ENCODE measurements at regions not wholly inside any gene's neighbourhood (a gene's known extent, or its start where the extent isn't known, plus 50 kb on each side); places are given as distances from the start of the nearest gene placed in this dataset.

DNA sequence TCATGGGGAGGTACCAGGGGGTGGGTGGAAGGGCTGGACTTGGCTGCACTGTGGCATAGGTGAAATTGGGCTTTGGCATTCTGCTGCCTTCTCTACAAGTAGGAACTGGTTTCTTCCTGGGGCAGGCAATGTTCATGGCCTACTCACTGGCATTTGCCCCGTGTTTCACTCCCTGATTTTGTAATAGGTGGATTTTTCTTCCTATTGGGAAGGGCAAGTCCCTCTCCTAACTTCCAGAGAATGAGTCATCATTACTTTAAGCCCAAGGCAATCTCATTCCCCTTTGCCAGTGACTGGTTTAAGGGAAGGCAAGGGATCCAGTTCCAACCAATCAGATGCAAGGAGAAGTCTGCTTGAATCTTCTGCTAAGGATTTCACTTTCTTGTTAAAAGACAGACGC is 67.9 kb upstream of the ANKRD55 start:
- peaks cover 0 to 1% (median 0%) of the 10 kb centered on the region in 3 donors for H3K27me3 Mint-ChIP-seq (ENCODE audit: low read depth in 3 of 3)
- Histone ChIP-seq H3K36me3 (replicated peaks in 1 of 2; ENCODE audit: control insufficient read depth in 1 of 2, insufficient read depth in 2 of 2, low read length in 2 of 2) (no peaks in the 10 kb centered on the region), H3K4me3 (replicated peaks in 1 of 3; ENCODE audit: low read depth in 2 of 3, low read length in 3 of 3) (no peak overlapping the region), H3K79me2 (ENCODE audit: insufficient read depth, low read length) (no peaks in the 10 kb centered on the region), H3K4me2 (replicated peaks; ENCODE audit: extremely low read depth, low read length, poor library complexity, severe bottlenecking) (no peak overlapping the region), H3K27me3 (ENCODE audit: control insufficient read depth in 2 of 2, insufficient read depth in 2 of 2, low read length in 2 of 2) (no peaks in the 10 kb centered on the region), H3K4me1 (ENCODE audit: control insufficient read depth in 1 of 2, insufficient read depth in 2 of 2, low read length in 2 of 2) (no peaks in the 10 kb centered on the region), H3K27ac (ENCODE audit: low read depth in 1 of 2, low read length in 2 of 2) (no peak overlapping the region), H2AFZ (ENCODE audit: insufficient read depth, low read depth, low read length, poor library complexity, severe bottlenecking) (no peak overlapping the region), H4K20me1 (ENCODE audit: insufficient read depth, low read length) (no peaks in the 10 kb centered on the region), H3K9ac (ENCODE audit: insufficient read depth, low read length, poor library complexity, severe bottlenecking) (no peak overlapping the region), H3K9me3 (replicated peaks in 1 of 2; ENCODE audit: control insufficient read depth in 1 of 2, insufficient read depth in 1 of 2, low read length in 2 of 2) (no peaks in the 10 kb centered on the region)
- H3K36me3 Mint-ChIP-seq = no peaks in the 10 kb centered on the region
- TF ChIP-seq, protein P1, sequence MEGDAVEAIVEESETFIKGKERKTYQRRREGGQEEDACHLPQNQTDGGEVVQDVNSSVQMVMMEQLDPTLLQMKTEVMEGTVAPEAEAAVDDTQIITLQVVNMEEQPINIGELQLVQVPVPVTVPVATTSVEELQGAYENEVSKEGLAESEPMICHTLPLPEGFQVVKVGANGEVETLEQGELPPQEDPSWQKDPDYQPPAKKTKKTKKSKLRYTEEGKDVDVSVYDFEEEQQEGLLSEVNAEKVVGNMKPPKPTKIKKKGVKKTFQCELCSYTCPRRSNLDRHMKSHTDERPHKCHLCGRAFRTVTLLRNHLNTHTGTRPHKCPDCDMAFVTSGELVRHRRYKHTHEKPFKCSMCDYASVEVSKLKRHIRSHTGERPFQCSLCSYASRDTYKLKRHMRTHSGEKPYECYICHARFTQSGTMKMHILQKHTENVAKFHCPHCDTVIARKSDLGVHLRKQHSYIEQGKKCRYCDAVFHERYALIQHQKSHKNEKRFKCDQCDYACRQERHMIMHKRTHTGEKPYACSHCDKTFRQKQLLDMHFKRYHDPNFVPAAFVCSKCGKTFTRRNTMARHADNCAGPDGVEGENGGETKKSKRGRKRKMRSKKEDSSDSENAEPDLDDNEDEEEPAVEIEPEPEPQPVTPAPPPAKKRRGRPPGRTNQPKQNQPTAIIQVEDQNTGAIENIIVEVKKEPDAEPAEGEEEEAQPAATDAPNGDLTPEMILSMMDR (IDR thresholded peaks at IDR 0.05) = no peak
- H3K9me3 Mint-ChIP-seq = peaks cover 0 to 7% (median 2%) of the 10 kb centered on the region in 7 donors
- H3K4me1 Mint-ChIP-seq = no peaks in the 10 kb centered on the region
- intact Hi-C loops (cut with micrococcal nuclease) = no loop called here
- H3K27ac Mint-ChIP-seq = no peak overlapping the region
- no CpG with 5 or more reads among the region's 2 CpGs for WGBS (ENCODE audit: insufficient coverage)
- no peak for DNase-seq
- no peak overlapping the region for H3K4me3 Mint-ChIP-seq

DNA sequence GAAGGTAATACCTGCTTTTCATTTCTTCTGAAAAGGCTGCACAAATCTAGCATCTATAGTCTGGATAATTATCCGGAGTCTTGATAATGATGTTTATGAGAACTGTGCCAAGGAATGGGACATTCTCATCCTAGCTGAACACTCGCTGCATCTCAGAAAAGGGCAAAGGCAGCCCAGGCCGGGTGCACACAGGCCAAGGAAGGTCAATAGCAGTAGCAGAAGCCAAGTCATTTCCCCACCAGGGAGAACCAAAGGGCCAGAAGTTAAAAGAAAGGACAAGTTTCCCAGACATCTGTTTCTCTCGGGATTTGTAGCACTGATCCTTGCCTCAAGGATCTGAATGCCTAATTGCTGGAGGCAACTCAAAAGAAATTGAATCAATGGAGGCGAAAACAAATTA is 66.1 kb upstream of the ANKRD55 start:
- no peak overlapping the region for H3K27ac Mint-ChIP-seq
- no peaks in the 10 kb centered on the region for H3K36me3 ChIP-seq (replicated peaks in 1 of 2; ENCODE audit: control insufficient read depth in 1 of 2, insufficient read depth in 2 of 2, low read length in 2 of 2)

More for the DNA sequence above, 66.1 kb upstream of the ANKRD55 start:
- WGBS (ENCODE audit: insufficient coverage) = 90% methylated on average over 3 of the region's 5 CpGs
- H3K27ac ChIP-seq (ENCODE audit: low read depth in 1 of 2, low read length in 2 of 2) = no peak overlapping the region
- H3K4me1 ChIP-seq (ENCODE audit: control insufficient read depth in 1 of 2, insufficient read depth in 2 of 2, low read length in 2 of 2) = no peaks in the 10 kb centered on the region
- H2AFZ ChIP-seq (ENCODE audit: insufficient read depth, low read depth, low read length, poor library complexity, severe bottlenecking) = no peak overlapping the region
- peaks cover 0 to 1% (median 0%) of the 10 kb centered on the region in 3 donors for H3K27me3 Mint-ChIP-seq (ENCODE audit: low read depth in 3 of 3)
- no peak overlapping the region for H3K4me3 ChIP-seq (replicated peaks in 1 of 3; ENCODE audit: low read depth in 2 of 3, low read length in 3 of 3)
- no peaks in the 10 kb centered on the region for H3K4me1 Mint-ChIP-seq
- H3K9ac ChIP-seq (ENCODE audit: insufficient read depth, low read length, poor library complexity, severe bottlenecking) = no peak overlapping the region
- H3K27me3 ChIP-seq (ENCODE audit: control insufficient read depth in 2 of 2, insufficient read depth in 2 of 2, low read length in 2 of 2) = no peaks in the 10 kb centered on the region
- DNase-seq = no peak
- peaks cover 0 to 8% (median 3%) of the 10 kb centered on the region in 7 donors for H3K9me3 Mint-ChIP-seq
- no peaks in the 10 kb centered on the region for H3K79me2 ChIP-seq (ENCODE audit: insufficient read depth, low read length)
- H4K20me1 ChIP-seq (ENCODE audit: insufficient read depth, low read length) = no peaks in the 10 kb centered on the region
- no peak overlapping the region for H3K4me2 ChIP-seq (replicated peaks; ENCODE audit: extremely low read depth, low read length, poor library complexity, severe bottlenecking)
- peaks cover 0 to 11% of the 10 kb centered on the region in 2 donors for H3K9me3 ChIP-seq (replicated peaks in 1 of 2; ENCODE audit: control insufficient read depth in 1 of 2, insufficient read depth in 1 of 2, low read length in 2 of 2)
- TF ChIP-seq, protein P1 (IDR thresholded peaks at IDR 0.05) = no peak
- no peak overlapping the region for H3K4me3 Mint-ChIP-seq
- intact Hi-C loops (cut with micrococcal nuclease) = no loop called here
- no peaks in the 10 kb centered on the region for H3K36me3 Mint-ChIP-seq
